Heart left ventricle (tissue), 13 donors: ENCODE measurements at regions not wholly inside any gene's neighbourhood (a gene's known extent, or its start where the extent isn't known, plus 50 kb on each side); places are given as distances from the start of the nearest gene placed in this dataset.

Source experiments
- POLR2A ChIP-seq, 2 donors: fragments of 450-650 bp; IDR thresholded peaks; one replicate each; pipeline ENCODE4 v1.6.1; 2017; ENCODE audit warnings: antibody characterized with exemption in 2 of 2, mild to moderate bottlenecking in 2 of 2, moderate library complexity in 2 of 2
- TF ChIP-seq, protein P1 (sequence below), 12 donors: fragments of 200-600 bp; sonication (generic) in 4 of 12; IDR thresholded peaks; one replicate each; pipeline versions ENCODE4 v1.5.0 to v1.8.0; 2018 to 2022; ENCODE audit warnings: antibody characterized with exemption in 12 of 12, mild to moderate bottlenecking in 5 of 12
- donor health status: ischemic (EF 13 %, LVEDD 7.1; RV severe dilation, severe dysfunction).
- donor health status: DM: no; HTN: yes; CAD: no.
- donor health status: DM: no; HTN: no; CAD: no.
- donor health status: ischemic (EF 25% LVEDD 6.9; RV normal size, moderate dysfunction).
- donor health status: ischemic (EF 25% LVEDD 5.7; RV mildly dilated, moderate dysfunction).
- donor health status: ischemic (EF 35%, LVEDD 5.7; RV mildly dilated, moderate dysfunction).
- donor health status: nonischemic (EF 11% LVEDD 7.7; RV severe dilation, severe dysfunction).
- donor health status: DM: yes; HTN: yes; CAD: no.
- donor health status: PGD.
- donor health status: ischemic (EF 29% LVEDD 5.4; RV normal size, mild dysfunction).
- donor health status: nonischemic (EF 23%, LVEDD 6.1; RV moderate dilation, normal function).

DNA sequence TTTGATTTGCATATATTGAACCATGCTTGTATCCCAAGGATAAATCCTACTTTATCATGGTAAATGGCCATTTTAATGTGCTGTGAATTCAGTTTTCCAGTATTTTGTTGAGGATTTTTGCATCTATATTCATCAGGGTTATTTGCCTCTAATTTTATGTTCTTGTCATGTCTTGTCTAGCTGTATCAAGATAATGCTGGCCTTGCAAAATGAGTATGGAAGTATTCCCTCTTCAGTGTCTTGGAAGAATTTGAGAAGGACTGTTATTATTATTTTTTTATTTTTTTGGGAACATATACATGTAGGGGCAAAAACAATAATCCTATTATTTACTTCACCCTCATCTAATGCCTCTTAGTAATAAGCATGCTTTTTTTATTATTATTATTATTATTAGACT, 398.0 kb upstream of the KCNH7 start:
- TF ChIP-seq, protein P1, sequence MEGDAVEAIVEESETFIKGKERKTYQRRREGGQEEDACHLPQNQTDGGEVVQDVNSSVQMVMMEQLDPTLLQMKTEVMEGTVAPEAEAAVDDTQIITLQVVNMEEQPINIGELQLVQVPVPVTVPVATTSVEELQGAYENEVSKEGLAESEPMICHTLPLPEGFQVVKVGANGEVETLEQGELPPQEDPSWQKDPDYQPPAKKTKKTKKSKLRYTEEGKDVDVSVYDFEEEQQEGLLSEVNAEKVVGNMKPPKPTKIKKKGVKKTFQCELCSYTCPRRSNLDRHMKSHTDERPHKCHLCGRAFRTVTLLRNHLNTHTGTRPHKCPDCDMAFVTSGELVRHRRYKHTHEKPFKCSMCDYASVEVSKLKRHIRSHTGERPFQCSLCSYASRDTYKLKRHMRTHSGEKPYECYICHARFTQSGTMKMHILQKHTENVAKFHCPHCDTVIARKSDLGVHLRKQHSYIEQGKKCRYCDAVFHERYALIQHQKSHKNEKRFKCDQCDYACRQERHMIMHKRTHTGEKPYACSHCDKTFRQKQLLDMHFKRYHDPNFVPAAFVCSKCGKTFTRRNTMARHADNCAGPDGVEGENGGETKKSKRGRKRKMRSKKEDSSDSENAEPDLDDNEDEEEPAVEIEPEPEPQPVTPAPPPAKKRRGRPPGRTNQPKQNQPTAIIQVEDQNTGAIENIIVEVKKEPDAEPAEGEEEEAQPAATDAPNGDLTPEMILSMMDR (IDR thresholded peaks at IDR 0.05), result no peak
- TF ChIP-seq POLR2A (IDR thresholded peaks at IDR 0.05), result no peak
